Heart right ventricle (tissue), 16 donors: ENCODE measurements at regions not wholly inside any gene's neighbourhood (a gene's known extent, or its start where the extent isn't known, plus 50 kb on each side); places are given as distances from the start of the nearest gene placed in this dataset.

Source experiments
- ATAC-seq, 8 donors: fragments of 200-7000 bp; cut with Tn5 transposase; one replicate each; pipeline ENCODE4 v1.9.1; 2020; ENCODE audit warnings: mild to moderate bottlenecking in 8 of 8, moderate library complexity in 8 of 8, moderate number of reproducible peaks in 1 of 8
- DNase-seq, 2 donors: peaks; one replicate each; pipeline ENCODE4 v3.0.0-alpha.2; 2020
- H3K27ac ChIP-seq, 10 donors: fragments of 200-600 bp; sonication (generic) in 2 of 10; one replicate each; pipeline versions ENCODE4 v1.5.0 to v1.8.0; 2020 to 2022; ENCODE audit warnings: mild to moderate bottlenecking in 3 of 10
- H3K27me3 ChIP-seq, 7 donors: fragments of 200-600 bp; one replicate each; pipeline ENCODE4 v1.8.0; 2021 to 2022; ENCODE audit warnings: mild to moderate bottlenecking in 2 of 7
- H3K36me3 ChIP-seq, 9 donors: fragments of 200-600 bp; sonication (generic) in 1 of 9; one replicate each; pipeline versions ENCODE4 v1.5.0 to v1.8.0; 2020 to 2022; ENCODE audit warnings: mild to moderate bottlenecking in 2 of 9
- H3K4me1 ChIP-seq, 9 donors: fragments of 200-600 bp; sonication (generic) in 1 of 9; one replicate each; pipeline versions ENCODE4 v1.5.0 to v1.8.0; 2020 to 2022; ENCODE audit warnings: mild to moderate bottlenecking in 4 of 9
- H3K4me3 ChIP-seq, 10 donors: fragments of 200-600 bp; sonication (generic) in 2 of 10; one replicate each; pipeline versions ENCODE4 v1.5.0 to v1.8.0; 2020 to 2022; ENCODE audit warnings: mild to moderate bottlenecking in 7 of 10, moderate library complexity in 2 of 10
- H3K9me3 ChIP-seq, 11 donors: fragments of 200-600 bp in 10 of 11; sonication (generic) in 2 of 11; one replicate each; pipeline versions ENCODE4 v1.5.0 to v1.8.0; 2013 to 2022; ENCODE audit warnings: mild to moderate bottlenecking in 2 of 11, control low read depth in 1 of 11, moderate library complexity in 1 of 11
- WGBS, 2 donors: extraction: QIAGEN DNeasy Blood & Tissue Kit; methylation state at CpG; one replicate each; pipeline ENCODE4 v1.1.7; 2013; ENCODE audit warnings: inconsistent platforms in 1 of 2; 5-methylcytosine and 5-hydroxymethylcytosine counted together
- intact Hi-C, 10 donors: fragments of 100-400 bp; cut with DNase I; formaldehyde crosslinking; loops; one replicate each; pipeline versions ENCODE4 v1.11.1 to v1.14.2; 2022
- TF ChIP-seq, protein P1 (sequence below), 9 donors: fragments of 200-600 bp; sonication (generic) in 2 of 9; IDR thresholded peaks; one replicate each; pipeline versions ENCODE4 v1.5.0 to v1.8.0; 2021 to 2022; ENCODE audit warnings: antibody characterized with exemption in 9 of 9, mild to moderate bottlenecking in 5 of 9, moderate library complexity in 1 of 9
- donor health status: Arrhythmogenic right ventricular cardiomyopathy.
- donor health status: ischemic (EF 13 %, LVEDD 7.1; RV severe dilation, severe dysfunction).
- donor health status: healthy with polysubstance abuse.
- donor health status: DM: no; HTN: yes; CAD: no.
- donor health status: DM: no; HTN: no; CAD: no.
- donor health status: ischemic (EF 25% LVEDD 6.9; RV normal size, moderate dysfunction).
- donor health status: ischemic (EF 25% LVEDD 5.7; RV mildly dilated, moderate dysfunction).
- donor health status: healthy.
- donor health status: DM: yes; HTN: yes; CAD: no.
- donor health status: Ischemic cardiomyopathy.
- donor health status: ischemic (EF 35%, LVEDD 5.7; RV mildly dilated, moderate dysfunction).
- donor health status: nonischemic (EF 11% LVEDD 7.7; RV severe dilation, severe dysfunction).
- donor health status: DM: yes; HTN: yes; CAD: no.
- donor health status: PGD.
- donor health status: ischemic (EF 29% LVEDD 5.4; RV normal size, mild dysfunction).
- donor health status: nonischemic (EF 23%, LVEDD 6.1; RV moderate dilation, normal function).

DNA sequence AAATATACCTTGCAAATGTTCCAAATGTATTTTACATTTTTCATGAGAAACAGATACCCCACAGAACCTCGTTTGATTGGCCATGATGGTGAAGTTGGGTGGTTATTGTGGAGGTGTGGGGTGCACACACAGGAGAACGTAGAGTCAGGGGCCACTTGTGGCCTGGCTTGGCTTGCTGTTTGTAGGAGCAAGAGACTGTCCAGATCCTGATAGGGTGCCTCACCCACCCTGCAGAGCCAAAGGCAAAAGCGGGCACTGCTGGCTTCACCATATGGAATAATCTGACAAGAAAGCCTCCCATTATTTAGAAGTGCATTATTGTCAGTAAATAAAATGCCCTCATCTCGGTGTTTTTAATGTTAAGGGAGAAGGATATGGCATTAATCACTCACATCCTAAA is 330.2 kb downstream of the TEX29 start:
- Histone ChIP-seq H3K4me1 (no peaks in the 10 kb centered on the region), H3K9me3 (no peaks in the 10 kb centered on the region), H3K36me3 (no peaks in the 10 kb centered on the region), H3K27ac (no peak overlapping the region), H3K4me3 (no peak overlapping the region), H3K27me3 (peaks cover 0 to 76% (median 55%) of the 10 kb centered on the region in 7 donors)
- 69 to 70% methylated on average over 4 of the region's 4 CpGs for WGBS, 2 donors
- ATAC-seq (no peak), DNase-seq (no peak)
- TF ChIP-seq, protein P1, sequence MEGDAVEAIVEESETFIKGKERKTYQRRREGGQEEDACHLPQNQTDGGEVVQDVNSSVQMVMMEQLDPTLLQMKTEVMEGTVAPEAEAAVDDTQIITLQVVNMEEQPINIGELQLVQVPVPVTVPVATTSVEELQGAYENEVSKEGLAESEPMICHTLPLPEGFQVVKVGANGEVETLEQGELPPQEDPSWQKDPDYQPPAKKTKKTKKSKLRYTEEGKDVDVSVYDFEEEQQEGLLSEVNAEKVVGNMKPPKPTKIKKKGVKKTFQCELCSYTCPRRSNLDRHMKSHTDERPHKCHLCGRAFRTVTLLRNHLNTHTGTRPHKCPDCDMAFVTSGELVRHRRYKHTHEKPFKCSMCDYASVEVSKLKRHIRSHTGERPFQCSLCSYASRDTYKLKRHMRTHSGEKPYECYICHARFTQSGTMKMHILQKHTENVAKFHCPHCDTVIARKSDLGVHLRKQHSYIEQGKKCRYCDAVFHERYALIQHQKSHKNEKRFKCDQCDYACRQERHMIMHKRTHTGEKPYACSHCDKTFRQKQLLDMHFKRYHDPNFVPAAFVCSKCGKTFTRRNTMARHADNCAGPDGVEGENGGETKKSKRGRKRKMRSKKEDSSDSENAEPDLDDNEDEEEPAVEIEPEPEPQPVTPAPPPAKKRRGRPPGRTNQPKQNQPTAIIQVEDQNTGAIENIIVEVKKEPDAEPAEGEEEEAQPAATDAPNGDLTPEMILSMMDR (IDR thresholded peaks at IDR 0.05): no peak
- intact Hi-C loops: no loop called here

DNA sequence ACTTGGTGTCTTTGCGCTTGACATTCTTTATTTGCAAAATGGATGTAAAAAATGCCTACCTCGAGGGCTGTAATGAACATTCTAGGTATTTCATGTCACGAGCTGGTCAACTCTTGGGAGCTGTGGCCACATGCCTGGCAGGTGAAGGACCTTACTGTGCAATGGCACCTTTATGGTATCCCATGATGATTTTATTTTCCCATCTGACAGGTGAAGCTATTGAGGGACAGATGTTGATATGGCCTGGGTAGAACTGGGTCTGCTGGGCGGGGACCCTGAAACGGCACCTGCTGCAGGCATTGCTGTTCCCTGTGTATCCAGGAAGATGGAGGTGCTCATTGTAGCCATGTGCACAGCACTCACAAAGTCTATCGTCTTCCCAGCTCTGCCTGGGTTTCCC is 332.2 kb downstream of the TEX29 start:
- intact Hi-C loops: no loop called here
- Histone ChIP-seq H3K4me3 (no peak overlapping the region), H3K27me3 (peaks cover 0 to 80% (median 63%) of the 10 kb centered on the region in 7 donors), H3K36me3 (no peaks in the 10 kb centered on the region), H3K9me3 (no peaks in the 10 kb centered on the region), H3K4me1 (no peaks in the 10 kb centered on the region), H3K27ac (no peak overlapping the region)
- DNase-seq (no peak), ATAC-seq (no peak)
- 76 to 78% methylated on average over 6 of the region's 6 CpGs for WGBS, 2 donors
- TF ChIP-seq, protein P1 (IDR thresholded peaks at IDR 0.05): no peak

DNA sequence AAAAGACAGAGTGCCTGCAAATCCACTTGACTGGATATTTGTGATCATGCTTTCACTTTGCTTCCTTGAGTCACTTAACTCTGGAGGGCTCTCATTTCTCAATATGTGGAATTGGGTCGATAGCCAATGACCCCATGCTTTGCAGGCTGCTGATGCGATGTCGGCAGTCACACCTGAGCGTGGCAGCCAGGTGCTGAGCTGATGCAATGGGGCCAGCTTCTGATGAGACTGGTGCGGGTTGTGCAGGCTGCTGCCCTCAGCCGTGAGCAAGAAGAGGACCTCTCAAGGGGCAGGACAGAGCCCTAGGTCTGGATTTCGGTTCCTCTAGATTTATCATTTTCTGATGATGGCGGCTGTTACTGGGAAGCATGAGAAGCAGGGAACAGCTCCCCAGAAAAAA is 334.1 kb downstream of the TEX29 start:
- ATAC-seq: no peak
- H3K27me3 ChIP-seq: peaks cover 0 to 85% (median 62%) of the 10 kb centered on the region in 7 donors
- no peaks in the 10 kb centered on the region for H3K9me3 ChIP-seq
- no peaks in the 10 kb centered on the region for H3K4me1 ChIP-seq
- no peak overlapping the region for H3K4me3 ChIP-seq
- TF ChIP-seq, protein P1 (IDR thresholded peaks at IDR 0.05): no peak
- H3K27ac ChIP-seq: no peak overlapping the region
- no peaks in the 10 kb centered on the region for H3K36me3 ChIP-seq
- 87 to 90% methylated on average over 8 of the region's 8 CpGs for WGBS, 2 donors
- DNase-seq: no peak
- intact Hi-C loops: no loop called here

DNA sequence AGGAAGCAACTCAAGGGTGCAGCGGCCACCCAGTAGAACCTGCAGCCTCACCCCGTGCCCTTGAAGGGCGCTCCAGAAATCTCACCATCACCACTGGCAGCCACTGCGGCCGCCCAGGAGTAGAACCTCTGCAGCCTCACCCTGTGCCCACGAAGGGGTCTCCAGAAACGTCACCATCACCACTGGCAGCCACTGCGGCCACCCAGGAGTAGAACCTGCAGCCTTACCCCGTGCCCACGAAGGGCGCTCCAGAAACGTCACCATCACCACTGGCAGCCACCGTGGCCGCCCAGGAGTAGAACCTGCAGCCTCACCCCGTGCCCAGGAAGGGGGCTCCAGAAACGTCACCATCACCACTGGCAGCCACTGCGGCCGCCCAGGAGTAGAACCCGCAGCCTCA is 336.0 kb downstream of the TEX29 start:
- Histone ChIP-seq H3K27ac (no peak overlapping the region), H3K4me1 (no peaks in the 10 kb centered on the region), H3K36me3 (no peaks in the 10 kb centered on the region), H3K9me3 (no peaks in the 10 kb centered on the region), H3K4me3 (no peak overlapping the region), H3K27me3 (peaks cover 0 to 74% (median 49%) of the 10 kb centered on the region in 7 donors)
- ATAC-seq (no peak), DNase-seq (no peak)
- TF ChIP-seq, protein P1 (IDR thresholded peaks at IDR 0.05): no peak
- intact Hi-C loops: no loop called here
- 87 to 89% methylated on average over 19 of the region's 19 CpGs for WGBS, 2 donors
